ENCODE measurements at regions not wholly inside any gene's neighbourhood (a gene's known extent, or its start where the extent isn't known, plus 50 kb on each side); places are given as distances from the start of the nearest gene placed in this dataset.
"Not testable (repeated sequence)": the region's sequence is repeated elsewhere in the genome, so short reads cannot be mapped to it uniquely, and the experiment has no call there.

DNA sequence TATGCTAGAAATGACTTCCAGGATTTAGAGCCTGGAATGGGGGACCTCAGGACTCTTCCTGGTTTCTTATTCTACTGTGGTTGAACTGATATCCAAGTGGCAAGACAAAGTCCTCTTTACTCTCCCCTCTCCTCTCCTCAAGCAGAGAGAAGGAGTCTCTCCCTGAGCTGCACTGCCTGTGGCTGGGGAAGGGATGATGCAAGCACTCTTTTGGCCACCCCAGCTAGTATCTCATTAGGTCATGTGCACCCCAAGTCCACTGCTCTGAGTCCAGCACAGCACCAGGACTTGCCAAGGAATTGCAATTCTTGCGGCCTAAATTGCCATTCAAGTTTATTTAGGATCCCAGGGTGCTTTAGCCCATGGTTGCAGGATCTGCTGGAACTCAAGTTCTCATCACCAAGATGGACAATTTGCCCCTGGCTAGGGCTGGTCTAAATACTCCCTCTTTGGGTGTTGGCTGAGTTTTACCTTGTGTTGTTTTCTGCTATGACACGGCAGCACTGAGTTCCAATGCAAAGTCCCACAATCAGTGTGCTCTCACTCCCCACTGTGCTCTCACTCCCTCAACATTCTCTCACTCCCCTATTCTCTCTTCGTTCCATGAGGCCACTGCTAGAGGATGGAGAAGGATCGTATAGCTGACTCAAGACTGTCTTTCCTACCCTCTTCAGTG lies 172.2 kb downstream of the TM2D1 start:
- Histone ChIP-seq H3K4me3 (ENCODE audit: low read depth, low read length) (no peak overlapping the region), H3K4me1 (ENCODE audit: control insufficient read depth, insufficient read depth, low read length) (no peaks in the 10 kb centered on the region), H3K27me3 (ENCODE audit: control insufficient read depth, insufficient read depth, low read length) (no peaks in the 10 kb centered on the region), H3K27ac (ENCODE audit: low read depth, low read length) (no peak overlapping the region), H3K9ac (ENCODE audit: low read length) (no peak overlapping the region), H3K9me3 (ENCODE audit: control insufficient read depth, insufficient read depth, low read depth, low read length) (peaks cover 10% of the 10 kb centered on the region), H3K36me3 (ENCODE audit: control insufficient read depth, insufficient read depth, low read length) (no peaks in the 10 kb centered on the region)

DNA sequence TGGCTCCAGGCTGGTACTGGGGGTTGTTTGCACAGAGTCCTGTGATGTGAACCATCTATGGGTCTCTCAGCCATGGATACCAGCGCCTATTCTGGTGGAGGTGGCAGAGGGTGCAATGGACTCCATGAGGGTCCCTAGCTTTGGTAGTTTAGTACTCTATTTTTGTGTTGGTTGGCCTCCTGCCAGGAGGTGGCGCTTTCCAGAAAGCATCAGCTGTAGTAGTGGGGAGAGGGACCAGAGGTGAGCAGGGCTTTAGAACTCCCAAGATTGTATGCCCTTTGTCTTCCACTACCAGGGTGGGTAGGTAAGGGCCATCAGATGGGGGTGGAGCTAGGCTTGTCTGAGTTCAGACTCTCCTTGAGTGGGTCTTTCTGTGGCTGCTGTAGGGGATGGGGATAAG lies 177.6 kb downstream of the TM2D1 start:
- H3K9ac ChIP-seq (ENCODE audit: low read length); H3K9me3 ChIP-seq (ENCODE audit: control insufficient read depth, insufficient read depth, low read depth, low read length): not testable (repeated sequence)

DNA sequence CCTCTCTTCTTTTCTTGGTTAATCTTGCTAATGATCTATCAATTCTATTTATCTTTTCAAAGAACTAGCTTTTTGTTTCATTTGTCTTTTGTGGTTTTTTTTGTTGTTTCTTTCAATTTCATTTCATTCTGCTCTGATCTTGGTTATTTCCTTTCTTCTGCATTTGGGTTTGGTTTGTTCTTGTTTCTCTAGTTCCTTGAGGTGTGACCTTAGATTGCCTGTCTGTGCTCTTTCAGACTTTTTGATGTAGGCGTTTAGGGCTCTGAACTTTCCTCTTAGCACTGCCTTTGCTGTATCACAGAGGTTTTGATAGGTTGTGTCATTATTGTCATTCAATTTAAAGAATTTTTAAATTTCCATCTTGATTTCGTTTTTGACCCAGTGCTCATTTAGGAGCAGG lies 180.1 kb downstream of the TM2D1 start:
- H3K27me3 ChIP-seq (ENCODE audit: control insufficient read depth, insufficient read depth, low read length); H3K9me3 ChIP-seq (ENCODE audit: control insufficient read depth, insufficient read depth, low read depth, low read length); H3K4me3 ChIP-seq (ENCODE audit: low read depth, low read length); H3K4me1 ChIP-seq (ENCODE audit: control insufficient read depth, insufficient read depth, low read length); H3K9ac ChIP-seq (ENCODE audit: low read length); H3K27ac ChIP-seq (ENCODE audit: low read depth, low read length); H3K36me3 ChIP-seq (ENCODE audit: control insufficient read depth, insufficient read depth, low read length): not testable (repeated sequence)

More for the DNA sequence above, 177.6 kb downstream of the TM2D1 start:
- H3K4me1 ChIP-seq (ENCODE audit: control insufficient read depth, insufficient read depth, low read length); H3K27ac ChIP-seq (ENCODE audit: low read depth, low read length); H3K27me3 ChIP-seq (ENCODE audit: control insufficient read depth, insufficient read depth, low read length); H3K4me3 ChIP-seq (ENCODE audit: low read depth, low read length); H3K36me3 ChIP-seq (ENCODE audit: control insufficient read depth, insufficient read depth, low read length): not testable (repeated sequence)

DNA sequence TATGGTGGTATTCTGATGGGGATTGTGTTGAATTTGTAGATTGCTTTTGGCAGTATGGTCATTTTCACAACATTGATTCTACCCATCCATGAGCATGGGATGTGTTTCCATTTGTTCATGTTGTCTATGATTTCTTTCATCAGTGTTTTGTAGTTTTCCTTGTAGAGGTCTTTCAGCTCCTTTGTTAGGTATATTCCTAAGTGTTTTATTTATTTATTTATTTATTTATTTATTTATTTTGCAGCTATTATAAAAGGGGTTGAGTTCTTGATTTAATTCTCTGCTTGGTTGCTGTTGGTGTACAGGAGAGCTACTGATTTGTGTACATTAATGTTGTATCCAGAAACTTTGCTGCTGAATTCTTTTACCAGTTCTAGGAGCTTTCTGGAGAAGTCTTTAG lies 181.4 kb downstream of the TM2D1 start:
- not testable (repeated sequence) for H3K4me1 ChIP-seq (ENCODE audit: control insufficient read depth, insufficient read depth, low read length); H3K9ac ChIP-seq (ENCODE audit: low read length); H3K9me3 ChIP-seq (ENCODE audit: control insufficient read depth, insufficient read depth, low read depth, low read length); H3K27me3 ChIP-seq (ENCODE audit: control insufficient read depth, insufficient read depth, low read length); H3K4me3 ChIP-seq (ENCODE audit: low read depth, low read length); H3K27ac ChIP-seq (ENCODE audit: low read depth, low read length); H3K36me3 ChIP-seq (ENCODE audit: control insufficient read depth, insufficient read depth, low read length)

DNA sequence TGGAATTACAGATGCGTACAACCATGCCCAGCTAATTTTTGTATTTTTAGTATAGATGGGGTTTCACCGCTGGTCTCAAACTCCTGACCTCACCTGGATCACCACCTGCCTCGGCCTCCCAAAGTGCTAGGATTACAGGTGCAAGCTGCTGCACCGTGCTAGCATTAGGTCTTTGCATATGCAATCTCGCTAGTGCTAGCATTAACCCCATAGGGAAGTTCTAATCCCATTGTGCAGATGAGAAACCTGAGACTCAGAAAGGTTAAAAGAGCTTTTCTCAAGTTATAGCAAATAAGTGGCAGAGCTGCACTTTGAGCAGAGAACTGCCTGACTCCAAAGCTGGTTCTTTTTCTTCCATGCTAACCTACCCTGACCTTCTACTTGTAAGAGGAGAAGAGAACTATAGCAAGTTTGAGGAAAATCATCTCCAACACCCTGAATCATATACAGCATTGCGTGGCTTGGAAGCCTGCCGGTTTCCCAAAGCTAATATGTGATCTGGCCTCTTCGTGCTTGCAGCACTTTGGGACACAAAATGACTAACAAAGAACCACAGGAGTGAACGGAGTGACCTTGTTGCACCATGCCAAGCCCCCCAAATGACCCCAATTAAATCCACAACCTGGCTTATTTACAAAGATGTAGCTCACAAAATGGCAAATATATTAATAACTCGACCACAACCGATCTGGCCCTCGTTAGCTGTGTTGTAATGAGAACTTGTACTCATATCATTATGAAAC lies 185.1 kb downstream of the TM2D1 start:
- no peak overlapping the region for H3K9ac ChIP-seq (ENCODE audit: low read length)
- peaks cover 6% of the 10 kb centered on the region; the same call in 1 of the 2 replicates for H3K4me1 ChIP-seq (ENCODE audit: control insufficient read depth, insufficient read depth, low read length)
- no peak overlapping the region for H3K4me3 ChIP-seq (ENCODE audit: low read depth, low read length)
- no peaks in the 10 kb centered on the region for H3K36me3 ChIP-seq (ENCODE audit: control insufficient read depth, insufficient read depth, low read length)
- H3K9me3 ChIP-seq (ENCODE audit: control insufficient read depth, insufficient read depth, low read depth, low read length): no peaks in the 10 kb centered on the region
- H3K27me3 ChIP-seq (ENCODE audit: control insufficient read depth, insufficient read depth, low read length): no peaks in the 10 kb centered on the region
- H3K27ac ChIP-seq (ENCODE audit: low read depth, low read length): no peak overlapping the region

DNA sequence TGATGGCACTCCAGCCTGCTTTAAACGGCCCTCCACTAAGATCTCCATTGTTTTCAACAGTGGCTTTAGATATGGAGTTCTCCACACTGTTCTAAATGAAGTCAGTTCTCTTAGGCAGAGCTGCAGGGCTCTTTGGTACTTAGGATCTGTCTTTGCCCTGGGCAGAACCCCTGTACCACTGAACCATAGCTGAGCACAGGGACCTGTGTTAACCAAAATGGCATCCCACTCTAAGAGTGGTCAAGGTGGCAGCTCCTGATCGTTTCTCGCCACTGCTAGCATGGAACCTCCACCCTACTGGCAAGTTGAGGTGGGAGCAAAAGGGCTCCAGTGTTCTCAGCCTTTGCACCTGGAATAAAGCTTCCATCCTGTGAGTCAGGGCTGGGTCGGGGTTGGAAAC lies 186.7 kb downstream of the TM2D1 start:
- Histone ChIP-seq H3K36me3 (ENCODE audit: control insufficient read depth, insufficient read depth, low read length) (no peaks in the 10 kb centered on the region), H3K9ac (ENCODE audit: low read length) (no peak overlapping the region), H3K4me1 (ENCODE audit: control insufficient read depth, insufficient read depth, low read length) (peaks cover 6% of the 10 kb centered on the region; the same call in 1 of the 2 replicates), H3K27me3 (ENCODE audit: control insufficient read depth, insufficient read depth, low read length) (no peaks in the 10 kb centered on the region), H3K27ac (ENCODE audit: low read depth, low read length) (no peak overlapping the region), H3K4me3 (ENCODE audit: low read depth, low read length) (no peak overlapping the region), H3K9me3 (ENCODE audit: control insufficient read depth, insufficient read depth, low read depth, low read length) (no peaks in the 10 kb centered on the region)

DNA sequence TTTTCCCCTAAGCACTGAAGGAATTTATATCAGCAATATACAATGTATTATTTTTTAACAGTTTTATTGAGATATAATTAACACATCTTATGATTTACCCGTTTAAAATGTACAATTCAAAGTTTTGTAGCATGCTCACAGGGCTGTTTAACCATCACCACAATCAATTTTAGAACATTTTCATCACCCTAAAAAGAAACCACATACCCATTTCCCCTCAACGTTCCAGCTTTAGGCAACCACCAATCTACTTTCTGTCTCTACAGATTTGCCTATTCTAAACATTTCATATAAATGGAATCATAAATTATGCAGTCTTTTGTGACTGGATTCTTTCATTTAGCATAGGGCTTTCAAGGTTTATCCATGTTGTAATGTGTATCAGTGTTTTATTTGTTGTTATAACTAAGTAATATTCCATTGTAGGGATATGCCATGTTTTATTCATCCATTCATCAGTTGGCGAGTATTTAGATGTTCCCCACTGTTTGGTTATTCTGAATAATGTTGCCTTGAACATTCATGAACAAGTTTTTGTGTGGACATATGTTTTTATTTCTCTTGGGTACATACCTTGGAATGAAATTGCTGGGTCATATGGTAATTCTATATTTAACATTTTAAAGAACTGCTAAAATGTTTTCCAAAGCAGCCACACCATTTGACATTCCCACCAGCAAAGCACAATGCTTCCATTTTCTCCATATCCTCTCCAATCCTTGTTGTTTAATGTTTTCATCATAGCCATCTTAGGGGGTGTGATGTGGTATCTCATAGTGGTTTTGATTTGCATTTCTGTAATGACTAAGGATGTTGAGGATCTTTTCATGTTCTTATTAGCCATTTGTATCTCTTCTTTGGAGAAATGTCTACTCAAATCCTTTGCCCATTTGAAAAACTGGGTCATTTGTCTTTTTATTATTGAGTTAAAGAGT lies 188.5 kb downstream of the TM2D1 start:
- no peak overlapping the region for H3K9ac ChIP-seq (ENCODE audit: low read length)
- no peak overlapping the region for H3K4me3 ChIP-seq (ENCODE audit: low read depth, low read length)
- H3K27me3 ChIP-seq (ENCODE audit: control insufficient read depth, insufficient read depth, low read length): no peaks in the 10 kb centered on the region
- peaks cover 6% of the 10 kb centered on the region; the same call in 1 of the 2 replicates for H3K4me1 ChIP-seq (ENCODE audit: control insufficient read depth, insufficient read depth, low read length)
- no peak overlapping the region for H3K27ac ChIP-seq (ENCODE audit: low read depth, low read length)
- H3K36me3 ChIP-seq (ENCODE audit: control insufficient read depth, insufficient read depth, low read length): no peaks in the 10 kb centered on the region
- no peaks in the 10 kb centered on the region for H3K9me3 ChIP-seq (ENCODE audit: control insufficient read depth, insufficient read depth, low read depth, low read length)

DNA sequence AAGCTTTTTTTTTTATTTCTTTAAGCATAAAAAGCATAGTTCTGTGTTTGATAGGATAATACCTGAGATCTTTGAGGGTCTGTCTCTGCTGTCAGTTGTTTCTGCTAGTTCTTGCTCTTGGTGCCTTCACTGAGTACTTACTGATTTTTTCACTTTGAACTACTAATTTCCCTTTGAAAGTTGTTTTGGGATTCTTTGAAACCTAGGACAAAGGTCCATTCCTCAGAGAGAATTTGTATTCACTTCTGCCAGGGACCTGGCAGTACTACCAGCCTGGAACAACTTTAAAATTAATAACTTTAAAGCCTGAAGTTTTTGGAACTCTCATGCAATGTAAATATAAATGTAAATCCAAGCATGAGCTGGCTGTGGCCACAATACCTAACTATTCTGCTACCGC lies 190.1 kb downstream of the TM2D1 start:
- Histone ChIP-seq H3K4me3 (ENCODE audit: low read depth, low read length) (no peak overlapping the region), H3K36me3 (ENCODE audit: control insufficient read depth, insufficient read depth, low read length) (no peaks in the 10 kb centered on the region), H3K4me1 (ENCODE audit: control insufficient read depth, insufficient read depth, low read length) (peaks cover 3% of the 10 kb centered on the region; the same call in 1 of the 2 replicates), H3K9ac (ENCODE audit: low read length) (no peak overlapping the region), H3K27me3 (ENCODE audit: control insufficient read depth, insufficient read depth, low read length) (no peaks in the 10 kb centered on the region), H3K9me3 (ENCODE audit: control insufficient read depth, insufficient read depth, low read depth, low read length) (no peaks in the 10 kb centered on the region), H3K27ac (ENCODE audit: low read depth, low read length) (no peak overlapping the region)

DNA sequence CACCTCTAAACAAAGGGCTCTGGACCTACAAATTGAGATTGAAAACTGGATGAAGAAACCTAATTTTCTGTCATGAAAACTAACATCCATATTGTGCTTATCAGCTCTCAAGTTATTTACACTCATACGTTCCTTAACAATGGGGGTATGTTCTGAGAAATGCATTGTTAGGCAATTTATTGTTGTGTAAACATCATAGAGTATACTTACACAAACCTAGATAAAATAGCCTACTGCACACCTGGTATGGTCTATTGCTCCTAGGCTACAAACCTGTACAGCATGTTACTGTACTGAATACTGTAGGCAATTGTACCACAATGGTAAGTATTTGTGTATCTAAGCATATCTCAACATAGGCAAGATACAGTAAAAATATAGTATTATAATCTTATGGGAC lies 191.4 kb downstream of the TM2D1 start:
- Histone ChIP-seq H3K27me3 (ENCODE audit: control insufficient read depth, insufficient read depth, low read length) (no peaks in the 10 kb centered on the region), H3K36me3 (ENCODE audit: control insufficient read depth, insufficient read depth, low read length) (no peaks in the 10 kb centered on the region), H3K9ac (ENCODE audit: low read length) (no peak overlapping the region), H3K9me3 (ENCODE audit: control insufficient read depth, insufficient read depth, low read depth, low read length) (no peaks in the 10 kb centered on the region), H3K27ac (ENCODE audit: low read depth, low read length) (no peak overlapping the region), H3K4me3 (ENCODE audit: low read depth, low read length) (no peak overlapping the region), H3K4me1 (ENCODE audit: control insufficient read depth, insufficient read depth, low read length) (peaks cover 3% of the 10 kb centered on the region; the same call in 1 of the 2 replicates)

DNA sequence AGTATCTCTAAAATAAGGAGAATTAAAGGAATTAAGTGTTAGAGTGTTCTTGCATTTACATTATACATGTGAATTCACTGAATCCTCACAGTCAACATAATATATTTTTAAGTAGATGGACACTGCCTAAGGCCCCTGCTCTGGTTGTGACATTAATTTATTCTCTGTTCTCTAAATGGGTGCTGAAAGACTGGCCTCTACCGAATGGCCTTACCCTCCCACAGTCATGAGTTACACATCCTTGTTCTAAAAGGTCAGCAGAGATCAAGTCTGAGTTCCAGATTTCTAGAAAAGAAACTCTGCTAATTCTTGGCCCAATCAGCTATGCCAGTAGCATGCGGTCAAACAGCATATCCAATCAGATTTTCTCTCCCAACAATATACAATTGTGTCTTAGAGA lies 193.2 kb downstream of the TM2D1 start:
- H3K4me1 ChIP-seq (ENCODE audit: control insufficient read depth, insufficient read depth, low read length): peaks cover under 1% of the 10 kb centered on the region; the same call in 1 of the 2 replicates
- H3K27me3 ChIP-seq (ENCODE audit: control insufficient read depth, insufficient read depth, low read length): no peaks in the 10 kb centered on the region
- H3K9ac ChIP-seq (ENCODE audit: low read length): no peak overlapping the region
- H3K4me3 ChIP-seq (ENCODE audit: low read depth, low read length): no peak overlapping the region
- no peaks in the 10 kb centered on the region for H3K9me3 ChIP-seq (ENCODE audit: control insufficient read depth, insufficient read depth, low read depth, low read length)
- H3K27ac ChIP-seq (ENCODE audit: low read depth, low read length): no peak overlapping the region
- no peaks in the 10 kb centered on the region for H3K36me3 ChIP-seq (ENCODE audit: control insufficient read depth, insufficient read depth, low read length)
